ENCODE measurements at regions not wholly inside any gene's neighbourhood (a gene's known extent, or its start where the extent isn't known, plus 50 kb on each side); places are given as distances from the start of the nearest gene placed in this dataset.

DNA sequence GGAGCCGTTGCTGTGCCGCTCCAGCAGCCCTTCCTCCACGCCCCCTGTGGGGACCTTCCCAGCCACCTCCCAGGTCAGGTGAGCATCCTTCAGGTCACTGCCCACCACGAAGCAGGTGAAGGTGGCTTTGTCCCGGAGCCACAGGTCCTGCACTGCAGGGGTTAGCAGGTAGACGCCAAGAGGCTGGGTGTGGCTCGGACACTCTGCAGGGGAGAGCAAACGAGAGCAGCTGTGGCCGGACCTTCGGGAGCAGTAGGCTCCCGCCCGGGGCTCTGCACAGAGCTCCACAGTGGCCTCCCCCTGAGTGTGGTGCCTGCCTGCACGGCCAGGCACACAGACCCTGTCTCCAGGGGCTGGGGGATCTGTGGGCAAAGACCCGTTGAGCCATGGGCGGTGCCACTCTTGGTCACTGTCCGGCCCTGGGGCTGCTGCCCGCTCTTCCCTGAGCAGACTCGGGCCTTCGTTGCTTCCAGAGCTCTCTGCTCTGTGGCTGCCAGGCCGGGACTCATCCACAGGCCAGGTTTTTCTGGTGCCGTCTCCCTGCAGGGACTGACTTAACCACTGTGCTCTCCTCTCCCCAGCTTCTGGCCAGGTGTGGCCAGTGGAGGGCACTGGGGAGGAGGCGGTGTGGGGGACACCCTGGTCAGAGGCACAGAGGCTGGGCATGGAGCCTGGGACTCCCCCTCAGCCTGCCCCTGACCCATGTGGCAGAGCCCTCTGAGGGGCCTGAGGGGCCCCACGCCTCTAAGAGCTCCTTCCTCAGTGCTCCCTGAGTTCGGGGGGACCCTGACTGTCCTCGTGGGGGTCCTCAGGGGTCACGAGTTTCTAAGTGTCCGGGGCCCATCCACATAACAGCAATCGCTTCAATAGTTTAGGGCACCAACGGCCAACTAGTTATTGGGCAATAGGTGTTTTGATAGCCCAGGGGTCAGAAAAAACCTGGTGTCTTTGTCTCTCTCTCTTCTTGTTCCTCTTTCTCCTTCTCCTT lies 314.9 kb downstream of the TMEM121 start:
- DNase-seq (ENCODE audit: low read depth, low spot score): no peak

DNA sequence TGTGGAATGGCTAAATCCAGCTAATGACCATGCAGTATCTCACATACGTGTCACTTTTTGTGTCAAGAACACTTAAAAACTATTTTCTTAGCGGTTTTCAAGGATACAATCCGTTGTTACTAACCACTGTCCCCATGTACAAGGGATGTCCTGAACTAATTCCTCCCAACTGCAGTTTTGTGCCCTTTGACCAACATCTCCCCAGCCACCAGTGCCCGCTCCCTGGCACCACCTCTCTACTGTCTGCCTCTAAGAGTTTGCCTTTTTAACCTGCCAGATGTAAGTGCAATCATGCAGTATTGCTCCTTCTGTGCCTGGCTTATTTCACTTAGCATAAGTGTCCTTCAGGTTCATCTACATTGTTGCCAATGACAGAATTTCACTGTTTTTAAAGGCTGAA lies 315.7 kb downstream of the TMEM121 start:
- no peak for DNase-seq (ENCODE audit: low read depth, low spot score)

DNA sequence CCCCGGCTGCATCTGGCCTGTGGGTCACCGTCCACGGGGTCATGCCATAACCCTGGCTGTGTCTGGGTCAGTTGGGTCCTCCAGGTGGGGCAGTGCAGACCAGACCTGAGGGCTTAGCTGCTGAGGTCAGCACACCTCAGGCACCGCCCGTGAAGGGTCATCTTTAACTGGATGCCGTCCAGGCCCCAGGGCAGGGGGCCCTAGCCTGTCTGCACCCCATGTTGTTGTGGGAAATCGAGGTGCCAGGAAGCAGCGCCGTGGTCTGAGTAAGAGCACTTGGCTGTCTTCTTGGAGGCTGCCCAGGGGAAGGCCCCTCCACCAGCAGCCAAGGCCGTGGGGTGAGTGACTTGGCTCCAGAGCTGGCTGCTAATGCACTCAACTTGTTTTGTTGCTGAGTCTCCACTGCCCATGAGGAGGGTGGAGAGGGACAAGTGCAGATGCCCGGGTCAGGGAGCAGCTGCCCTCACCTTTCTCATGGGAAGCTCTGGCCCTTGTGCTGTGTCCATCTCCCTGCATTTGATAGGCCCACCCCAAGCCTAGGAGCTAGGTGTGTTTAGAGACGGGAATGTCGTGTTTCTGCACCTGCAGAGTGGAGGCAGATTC lies 317.2 kb downstream of the TMEM121 start:
- DNase-seq (ENCODE audit: low read depth, low spot score): no peak

DNA sequence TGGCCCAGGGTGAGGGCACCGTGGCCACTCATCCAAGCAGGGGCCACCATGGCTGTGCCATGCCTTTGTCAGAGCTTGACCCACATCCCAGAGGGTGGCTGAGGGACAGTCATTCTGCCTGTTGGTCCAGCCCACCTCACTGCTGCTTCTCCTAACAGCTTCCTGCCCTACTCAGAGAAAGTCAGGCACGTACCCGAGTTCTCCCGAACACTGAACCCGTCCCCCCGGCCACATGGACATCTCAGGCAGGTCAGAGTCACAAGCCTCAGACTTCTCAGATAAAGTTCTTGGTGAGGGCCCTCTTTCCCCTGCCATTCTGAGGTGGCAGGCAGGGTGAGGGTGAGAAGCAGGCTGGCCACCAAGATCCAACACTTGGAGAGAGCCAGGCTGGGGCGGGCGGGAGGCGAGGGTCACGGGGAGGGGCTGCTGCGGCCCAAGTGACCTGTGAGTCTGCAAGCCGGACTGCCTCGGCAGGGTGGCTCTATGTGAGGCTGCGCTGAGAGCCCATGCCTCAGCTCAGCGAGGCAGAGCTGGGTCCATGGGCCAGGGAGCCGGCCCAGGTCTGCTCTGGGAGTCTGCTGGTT lies 317.8 kb downstream of the TMEM121 start:
- no peak for DNase-seq (ENCODE audit: low read depth, low spot score)

DNA sequence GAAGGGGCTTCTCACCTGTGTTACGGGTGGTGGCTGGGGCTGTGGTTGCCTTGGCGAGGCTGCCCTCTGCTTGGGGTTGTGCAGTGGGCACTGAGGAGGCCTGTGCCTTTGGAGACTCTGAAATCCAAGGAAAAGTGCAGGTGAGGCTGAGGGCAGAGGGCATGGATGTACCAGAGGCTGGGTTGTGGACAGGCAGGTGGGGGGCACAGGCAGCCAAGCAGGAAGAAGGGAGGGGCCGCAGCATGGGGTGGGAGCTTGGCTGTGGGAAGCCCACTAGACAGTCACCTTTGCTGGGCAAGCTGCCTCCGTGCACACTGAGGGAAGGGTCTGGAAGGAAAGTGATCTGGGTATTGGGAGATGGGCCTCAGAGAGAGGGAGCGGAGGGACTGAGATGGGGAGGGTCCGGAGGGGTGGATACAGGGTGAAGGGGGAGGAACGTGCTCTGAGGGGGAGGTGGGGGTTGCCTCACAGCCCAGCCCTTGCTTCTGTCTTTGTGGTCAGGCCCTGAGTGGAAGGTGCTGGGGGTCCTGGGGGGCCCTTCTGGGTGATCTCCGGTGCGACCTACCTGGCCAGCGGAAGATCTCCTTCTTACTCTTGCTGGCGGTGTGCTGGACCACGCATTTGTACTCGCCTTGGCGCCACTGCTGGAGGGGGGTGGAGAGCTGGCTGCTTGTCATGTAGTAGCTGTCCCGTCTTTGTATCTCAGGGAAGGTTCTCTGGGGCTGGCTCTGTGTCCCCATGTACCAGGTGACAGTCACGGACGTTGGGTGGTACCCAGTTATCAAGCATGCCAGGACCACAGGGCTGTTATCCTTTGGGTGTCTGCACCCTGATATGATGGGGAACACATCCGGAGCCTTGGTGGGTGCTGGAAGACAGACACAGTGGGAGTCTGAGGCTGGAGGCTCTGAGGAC lies 318.7 kb downstream of the TMEM121 start:
- DNase-seq (ENCODE audit: low read depth, low spot score): no peak

DNA sequence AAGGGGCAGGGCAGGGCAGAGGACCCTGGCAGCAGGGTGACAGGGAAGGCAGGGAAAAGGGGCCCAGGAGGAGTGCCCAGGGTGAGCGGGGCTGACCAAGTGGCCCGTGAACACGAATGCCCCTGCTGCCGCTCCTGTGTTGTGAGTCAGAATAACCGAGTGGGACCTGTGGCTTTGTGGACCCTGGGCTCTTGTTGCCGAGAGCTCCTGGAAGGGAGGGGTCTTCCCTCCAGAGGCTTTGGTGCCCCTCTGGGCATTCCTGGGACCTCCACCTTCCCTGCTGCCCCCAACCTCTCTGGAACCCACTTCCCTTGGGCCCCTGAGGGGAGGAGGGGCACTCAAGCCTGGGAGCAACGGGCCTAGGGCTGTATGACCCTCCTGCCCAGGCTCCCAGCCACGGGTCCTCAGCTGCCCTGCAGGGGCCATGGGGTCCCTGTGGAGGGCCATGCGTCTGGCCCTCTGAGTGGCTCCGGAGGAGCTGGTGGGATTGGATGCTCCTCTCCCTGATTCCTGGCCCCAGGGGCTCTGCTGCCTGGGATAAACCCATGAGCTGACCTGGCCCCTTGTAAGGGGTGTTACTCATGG lies 319.4 kb downstream of the TMEM121 start:
- no peak for DNase-seq (ENCODE audit: low read depth, low spot score)

DNA sequence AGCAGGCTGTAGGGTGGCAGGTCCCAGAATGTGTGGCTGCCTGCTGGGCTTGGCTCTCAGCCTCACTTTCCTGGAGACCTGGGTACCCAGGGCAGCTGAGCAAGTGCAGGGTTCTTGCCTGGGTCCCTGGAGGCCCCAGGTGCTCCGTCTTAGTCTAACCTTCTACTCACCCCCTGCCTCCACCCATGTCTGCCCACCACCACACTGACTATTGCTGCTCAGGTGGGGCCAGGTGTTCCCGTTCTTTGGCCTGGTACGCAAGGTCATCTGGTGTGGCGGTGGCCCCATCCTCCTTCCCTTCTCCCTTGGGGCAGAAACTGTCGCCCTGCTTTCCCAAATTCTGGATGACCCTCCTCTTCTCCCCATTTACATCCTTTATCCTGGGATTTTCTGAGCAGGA lies 319.9 kb downstream of the TMEM121 start:
- DNase-seq (ENCODE audit: low read depth, low spot score): no peak

DNA sequence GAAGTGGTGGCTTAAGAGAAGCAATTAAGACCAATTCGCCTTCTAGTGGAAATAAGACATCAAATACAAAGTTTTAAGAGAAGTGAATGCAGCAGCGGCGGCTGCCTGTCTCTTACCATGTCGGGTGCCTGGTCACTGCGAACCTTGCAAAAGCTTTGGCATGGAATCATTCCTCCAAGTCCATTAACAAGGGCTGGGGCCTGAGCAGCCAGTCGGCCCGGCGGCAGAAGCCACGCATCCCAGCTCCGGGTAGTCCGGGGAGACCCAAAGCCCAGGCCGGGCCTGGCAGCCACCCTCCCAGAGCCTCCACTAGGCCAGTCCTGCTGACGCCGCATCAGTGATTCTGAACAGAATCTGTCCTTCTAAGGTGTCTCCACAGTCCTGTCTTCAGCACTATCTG lies 321.0 kb downstream of the TMEM121 start:
- DNase-seq (ENCODE audit: low read depth, low spot score): no peak

DNA sequence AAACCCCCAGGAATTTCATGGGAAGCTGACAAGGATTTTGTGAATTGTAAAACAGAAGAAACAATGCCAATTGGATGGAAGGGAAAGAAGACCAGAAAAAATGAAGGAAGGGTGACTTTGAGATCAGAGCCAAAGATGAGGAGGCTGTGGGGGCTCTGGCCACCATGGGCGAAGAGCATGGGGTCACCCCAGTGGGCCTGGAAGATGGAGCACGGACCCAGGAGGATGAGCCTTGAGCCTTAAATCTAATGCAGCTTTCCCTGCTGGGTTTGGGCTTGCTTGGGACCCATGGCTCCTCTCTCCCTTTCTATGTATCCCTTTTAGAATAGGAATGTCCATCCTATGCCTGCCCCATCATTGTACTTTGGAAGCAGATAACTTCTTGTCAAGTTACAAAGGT lies 322.2 kb downstream of the TMEM121 start:
- DNase-seq (ENCODE audit: low read depth, low spot score): no peak

DNA sequence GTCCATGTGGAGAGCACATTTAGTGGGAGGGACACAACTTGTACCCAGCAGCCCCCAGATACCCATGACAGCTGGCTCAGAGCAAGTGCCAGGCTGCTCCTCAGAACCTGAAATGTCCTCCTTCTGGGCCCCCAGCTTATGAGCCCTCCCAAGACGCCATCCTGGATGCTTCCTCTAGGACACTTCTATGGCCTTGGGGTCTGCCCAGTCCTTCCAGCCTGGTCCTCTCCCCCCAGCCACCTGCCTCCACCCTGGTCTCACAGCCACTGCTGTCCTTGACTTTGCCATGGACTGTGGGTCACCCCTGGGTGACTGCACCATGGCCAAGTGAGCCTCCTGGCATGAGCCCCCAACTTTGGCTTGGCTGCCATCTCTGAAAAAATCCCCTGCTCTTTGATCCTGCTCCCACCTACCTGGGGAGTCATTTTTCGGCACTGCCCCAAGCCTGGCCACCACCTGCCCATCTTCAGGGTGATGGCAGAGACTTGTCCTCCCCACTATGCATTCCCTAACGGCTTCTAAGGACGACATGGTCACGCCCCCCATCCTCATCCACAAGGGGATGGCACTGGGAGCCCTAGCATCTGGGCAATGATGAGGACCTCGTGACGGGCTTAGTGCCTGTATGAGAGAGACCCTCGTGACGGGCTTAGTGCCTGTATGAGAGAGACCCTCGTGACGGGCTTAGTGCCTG lies 323.7 kb downstream of the TMEM121 start:
- no peak for DNase-seq (ENCODE audit: low read depth, low spot score)

DNA sequence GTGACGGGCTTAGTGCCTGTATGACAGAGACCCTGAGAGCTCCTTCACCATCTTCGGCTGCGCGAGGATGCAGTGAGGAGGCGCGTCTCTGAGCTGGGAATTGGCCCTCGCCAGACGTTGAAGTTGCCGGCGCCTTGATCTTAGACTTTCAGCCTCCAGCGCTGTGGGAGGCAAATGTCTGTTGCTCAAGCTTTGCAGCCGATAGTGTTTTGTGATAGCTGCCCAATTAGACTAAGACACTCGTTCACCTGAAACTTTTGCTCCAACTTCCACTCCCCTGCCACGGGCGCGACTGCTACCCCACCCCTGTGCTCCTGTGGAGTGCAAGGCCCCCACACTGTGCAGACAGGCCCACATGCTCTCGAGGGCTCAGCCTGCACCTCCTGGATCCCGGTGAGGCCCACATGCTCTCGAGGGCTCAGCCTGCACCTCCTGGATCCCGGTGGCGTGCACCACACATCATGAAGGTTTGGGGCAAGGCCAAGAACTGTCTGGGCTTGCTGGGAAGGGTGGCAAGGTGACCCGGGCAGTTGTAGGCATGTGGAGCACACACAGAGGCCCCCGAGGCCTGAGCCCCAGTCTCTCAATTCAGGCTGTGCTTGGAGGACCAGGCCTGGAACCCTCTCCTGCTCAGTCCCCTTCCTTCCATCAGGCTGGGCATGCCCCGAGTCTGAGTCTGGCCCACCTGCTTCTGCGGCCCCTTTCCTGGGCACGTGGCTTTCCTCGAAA lies 324.6 kb downstream of the TMEM121 start:
- DNase-seq (ENCODE audit: low read depth, low spot score): no peak

DNA sequence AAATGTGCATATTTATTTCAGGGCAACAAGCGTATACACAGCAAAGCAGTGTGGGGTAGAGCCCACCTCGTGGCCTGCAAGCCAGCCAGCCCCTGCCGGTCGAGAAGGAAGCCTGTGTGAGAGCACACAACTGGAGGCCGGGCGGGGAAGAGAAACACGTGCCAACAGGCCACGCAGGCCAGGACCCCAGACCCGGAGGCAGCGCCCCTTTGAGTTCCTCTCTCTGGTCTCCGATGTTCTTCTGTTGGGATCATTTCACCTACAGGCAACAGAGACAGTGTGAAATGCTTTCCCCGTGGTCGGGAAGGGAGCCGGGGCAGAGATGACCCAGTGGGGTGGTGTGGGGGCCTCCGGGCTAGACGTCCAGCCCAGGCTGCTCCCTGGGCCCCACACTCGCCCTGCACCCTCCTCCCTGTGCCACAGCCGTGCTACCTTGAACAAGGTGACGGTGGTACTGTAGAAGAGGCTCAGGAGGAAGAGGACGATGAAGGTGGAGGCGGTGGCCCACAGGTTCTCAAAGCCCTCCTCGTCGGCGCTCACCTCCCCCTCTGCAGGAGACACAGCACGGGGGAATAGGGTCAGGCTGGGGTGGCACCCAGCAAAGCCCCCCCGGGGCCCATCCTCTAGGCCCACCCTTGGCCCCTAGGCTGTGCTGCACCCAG lies 325.5 kb downstream of the TMEM121 start:
- no peak for DNase-seq (ENCODE audit: low read depth, low spot score)

DNA sequence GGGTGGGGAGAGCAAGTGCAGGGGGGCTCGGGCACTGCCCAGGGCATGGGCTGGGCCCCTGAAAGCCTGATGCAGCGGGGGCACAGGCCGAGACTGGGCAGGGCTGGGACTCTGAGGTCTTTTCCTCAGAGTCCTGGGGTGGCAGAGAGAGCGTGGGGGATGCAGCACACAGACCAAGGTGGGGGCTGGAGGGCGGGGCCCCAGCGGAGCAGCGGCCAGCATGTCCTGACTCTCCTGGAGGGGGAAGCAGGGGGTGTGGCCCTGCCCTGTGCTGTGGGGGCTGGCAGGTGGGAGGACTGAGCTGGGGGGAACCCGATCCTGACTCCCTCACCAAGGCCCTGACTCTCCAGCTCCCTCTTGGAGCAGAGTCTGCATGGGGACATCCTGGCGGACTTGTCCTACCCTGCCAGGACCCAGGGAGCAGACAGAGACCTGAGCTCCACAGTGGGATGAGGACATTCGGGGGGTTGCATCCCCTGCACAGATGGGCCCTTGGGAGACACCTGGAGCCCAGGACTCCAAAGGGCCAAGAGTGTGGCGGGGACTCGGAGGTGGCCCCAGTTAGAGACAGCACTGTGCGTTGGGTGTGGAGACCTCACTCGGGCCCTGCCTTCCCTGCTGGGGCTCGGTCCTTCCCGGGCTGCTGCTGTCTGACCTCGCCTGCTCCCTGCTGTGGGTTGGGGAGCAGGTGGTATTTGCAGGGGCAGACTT lies 326.1 kb downstream of the TMEM121 start:
- DNase-seq (ENCODE audit: low read depth, low spot score): no peak

DNA sequence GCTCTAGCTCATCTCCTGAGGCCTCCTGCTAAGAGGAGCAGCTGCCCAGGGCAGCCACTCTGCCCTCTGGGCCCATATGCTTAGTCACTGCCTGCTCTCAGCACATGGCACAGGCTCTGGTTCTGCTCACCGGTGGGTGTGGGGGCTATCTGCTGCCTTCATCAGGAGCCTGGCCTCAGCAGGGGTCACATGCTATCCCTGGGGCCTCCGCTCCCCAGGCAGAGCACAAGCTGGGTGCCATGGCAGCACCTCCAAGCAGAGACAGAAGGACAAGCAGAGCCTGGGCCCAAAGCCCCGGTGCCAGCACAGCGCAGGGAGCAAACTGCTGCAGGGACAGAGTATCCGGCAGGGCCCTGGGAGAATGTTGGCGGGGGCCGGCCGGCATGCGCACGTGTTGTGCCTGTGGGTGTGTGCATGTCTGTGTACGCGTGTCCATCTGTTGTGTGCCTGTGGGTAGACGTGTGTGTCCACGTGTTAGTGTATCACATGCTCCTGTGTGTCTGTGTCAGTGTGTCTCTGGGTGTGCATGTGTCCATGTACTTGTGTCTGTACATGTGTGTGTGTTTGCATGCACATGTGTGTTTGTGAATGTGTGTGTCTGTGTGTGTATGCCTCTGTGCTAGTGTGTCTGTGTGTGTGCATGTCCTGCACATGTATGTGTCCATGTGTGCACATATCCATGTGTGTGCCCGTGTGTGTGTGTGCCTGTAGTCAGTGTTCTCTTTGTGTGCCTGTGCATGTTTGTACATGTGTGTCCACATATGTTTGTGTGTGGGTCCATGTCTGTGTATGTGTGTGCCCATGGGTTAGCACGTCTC lies 326.9 kb downstream of the TMEM121 start:
- DNase-seq (ENCODE audit: low read depth, low spot score): no peak

DNA sequence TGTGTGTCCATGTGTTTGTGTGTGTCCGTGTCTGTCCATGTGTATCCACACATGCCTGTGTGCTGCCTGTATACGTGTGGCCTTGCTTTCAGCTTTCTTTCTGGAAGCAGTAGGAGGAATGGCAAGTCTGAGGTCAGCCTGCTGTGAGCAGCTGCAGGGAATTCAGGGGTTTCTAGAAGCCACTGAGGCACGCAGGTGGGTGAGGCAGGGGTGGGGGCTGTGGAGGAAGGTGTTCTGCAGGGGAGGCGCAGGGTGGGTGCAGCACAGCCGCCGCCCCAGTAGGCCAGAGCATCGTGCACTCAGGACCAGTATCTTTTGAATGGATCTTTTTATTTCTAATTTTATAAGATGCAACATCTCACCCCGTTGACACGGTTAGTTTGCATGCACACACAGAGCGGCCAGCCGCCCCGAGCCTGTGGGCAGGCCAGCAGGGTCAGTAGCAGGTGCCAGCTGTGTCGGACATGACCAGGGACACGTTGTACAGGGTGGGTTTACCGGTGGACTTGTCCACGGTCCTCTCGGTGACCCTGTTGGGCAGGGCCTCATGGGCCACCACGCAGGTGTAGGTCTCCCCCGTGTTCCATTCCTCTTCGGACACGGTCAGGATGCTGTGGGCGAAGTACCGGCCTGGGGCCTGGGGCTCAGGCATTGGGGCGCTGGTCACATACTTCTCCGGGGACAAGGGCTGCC lies 327.7 kb downstream of the TMEM121 start:
- no peak for DNase-seq (ENCODE audit: low read depth, low spot score)

DNA sequence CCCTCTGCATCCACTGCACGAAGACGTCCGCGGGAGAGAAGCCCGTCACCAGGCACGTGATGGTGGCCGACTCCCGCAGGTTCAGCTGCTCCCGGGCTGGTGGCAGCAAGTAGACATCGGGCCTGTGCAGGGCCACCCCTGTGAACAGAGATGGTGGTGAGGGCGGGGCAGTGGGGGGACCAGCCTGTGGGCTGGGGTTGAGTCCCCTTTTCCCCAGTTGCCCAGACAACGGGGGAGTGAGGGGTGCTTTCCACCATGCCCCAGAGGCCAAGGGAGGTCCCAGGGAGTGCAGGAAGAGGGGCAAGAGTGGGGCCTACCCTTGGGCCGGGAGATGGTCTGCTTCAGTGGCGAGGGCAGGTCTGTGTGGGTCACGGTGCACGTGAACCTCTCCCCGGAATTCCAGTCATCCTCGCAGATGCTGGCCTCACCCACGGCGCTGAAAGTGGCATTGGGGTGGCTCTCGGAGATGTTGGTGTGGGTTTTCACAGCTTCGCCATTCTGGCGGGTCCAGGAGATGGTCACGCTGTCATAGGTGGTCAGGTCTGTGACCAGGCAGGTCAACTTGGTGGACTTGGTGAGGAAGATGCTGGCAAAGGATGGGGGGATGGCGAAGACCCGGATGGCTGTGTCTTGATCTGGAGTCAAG lies 328.3 kb downstream of the TMEM121 start:
- no peak for DNase-seq (ENCODE audit: low read depth, low spot score)

Measured in iPS DF 19.7 (cell line).